ENCODE measurements at regions not wholly inside any gene's neighbourhood (a gene's known extent, or its start where the extent isn't known, plus 50 kb on each side); places are given as distances from the start of the nearest gene placed in this dataset.
"Not testable (repeated sequence)": the region's sequence is repeated elsewhere in the genome, so short reads cannot be mapped to it uniquely, and the experiment has no call there.

- Mint-ChIP-seq H3K4me3 (no peak overlapping the region), H3K27me3 (ENCODE audit: low read depth) (no peaks in the 10 kb centered on the region), H3K4me1 (ENCODE audit: low read depth) (no peaks in the 10 kb centered on the region), H3K36me3 (ENCODE audit: low read depth) (no peaks in the 10 kb centered on the region), H3K27ac (no peak overlapping the region), H3K9me3 (no peaks in the 10 kb centered on the region)
Observed at GRCh38 chr6:86782328-86782727, 155.0 kb upstream of the HTR1E start.

DNA sequence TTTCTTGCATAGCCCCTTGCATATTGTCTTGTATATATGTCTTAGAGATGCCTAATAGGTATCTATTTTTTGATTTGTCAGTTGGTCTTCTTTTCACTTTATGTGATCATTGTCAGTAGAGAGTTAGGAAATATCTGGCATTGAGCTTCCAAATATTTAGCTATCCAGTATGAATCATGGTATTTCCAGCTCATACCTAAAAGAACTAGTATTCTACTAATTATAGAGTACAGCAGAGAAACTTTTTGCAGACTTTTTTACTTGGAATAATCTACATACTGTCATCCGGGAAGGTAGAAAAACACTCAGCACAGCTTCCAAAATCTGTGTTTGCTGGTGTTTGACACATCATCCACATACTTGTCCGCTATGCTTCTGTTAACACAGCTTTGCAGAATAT, 156.4 kb upstream of the HTR1E start:
- Mint-ChIP-seq H3K4me1 (ENCODE audit: low read depth) (no peaks in the 10 kb centered on the region), H3K36me3 (ENCODE audit: low read depth) (no peaks in the 10 kb centered on the region), H3K4me3 (no peak overlapping the region), H3K27me3 (ENCODE audit: low read depth) (no peaks in the 10 kb centered on the region), H3K9me3 (no peaks in the 10 kb centered on the region), H3K27ac (no peak overlapping the region)

DNA sequence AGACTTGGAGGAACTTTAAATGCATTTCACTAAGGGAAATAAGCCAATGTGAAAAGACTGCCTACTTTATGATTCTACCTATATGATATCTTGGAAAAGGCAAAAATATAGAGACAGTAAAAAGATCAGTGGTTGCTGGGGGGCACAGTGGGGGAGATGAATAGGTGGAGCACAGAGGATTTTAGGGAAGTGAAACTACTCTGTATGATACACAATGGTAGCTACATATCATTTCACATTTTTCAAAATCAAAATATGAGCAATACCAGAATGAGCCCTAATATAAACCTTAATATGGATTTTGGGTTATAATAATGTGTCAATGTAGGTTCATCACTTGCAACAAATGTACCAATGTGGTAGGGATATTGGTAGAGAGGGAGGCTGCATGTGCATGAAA, 161.4 kb upstream of the HTR1E start:
- no peaks in the 10 kb centered on the region for H3K27me3 Mint-ChIP-seq (ENCODE audit: low read depth)
- no peaks in the 10 kb centered on the region for H3K36me3 Mint-ChIP-seq (ENCODE audit: low read depth)
- no peaks in the 10 kb centered on the region for H3K9me3 Mint-ChIP-seq
- H3K4me1 Mint-ChIP-seq (ENCODE audit: low read depth) = no peaks in the 10 kb centered on the region
- H3K4me3 Mint-ChIP-seq = no peak overlapping the region
- no peak overlapping the region for H3K27ac Mint-ChIP-seq

GRCh38 chr6:86765211-86765610, 172.1 kb upstream of the HTR1E start:
- H3K9me3 Mint-ChIP-seq = peaks cover 16% of the 10 kb centered on the region
- no peaks in the 10 kb centered on the region for H3K36me3 Mint-ChIP-seq (ENCODE audit: low read depth)
- H3K27ac Mint-ChIP-seq = no peak overlapping the region
- H3K4me3 Mint-ChIP-seq = no peak overlapping the region
- no peaks in the 10 kb centered on the region for H3K27me3 Mint-ChIP-seq (ENCODE audit: low read depth)
- H3K4me1 Mint-ChIP-seq (ENCODE audit: low read depth) = no peaks in the 10 kb centered on the region

DNA sequence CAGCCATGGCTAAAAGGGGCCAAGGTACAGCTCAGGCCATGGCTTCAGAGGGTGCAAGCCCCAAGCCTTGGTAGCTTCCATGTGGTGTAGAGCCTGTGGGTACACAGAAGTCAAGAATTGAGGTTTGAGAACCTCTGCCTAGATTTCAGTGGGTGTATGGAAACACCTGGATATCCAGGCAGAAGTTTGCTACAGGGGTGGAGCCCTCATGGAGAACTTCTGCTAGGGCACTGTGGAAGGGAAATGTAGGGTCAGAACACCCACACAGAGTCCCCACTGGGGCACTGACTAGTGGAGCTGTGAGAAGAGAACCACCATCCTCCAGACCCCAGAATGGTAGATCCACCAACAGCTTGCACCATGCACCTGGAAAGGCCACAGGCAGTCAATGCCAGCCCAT, 177.4 kb upstream of the HTR1E start:
- not testable (repeated sequence) for H3K27me3 Mint-ChIP-seq (ENCODE audit: low read depth); H3K4me3 Mint-ChIP-seq; H3K27ac Mint-ChIP-seq; H3K36me3 Mint-ChIP-seq (ENCODE audit: low read depth); H3K4me1 Mint-ChIP-seq (ENCODE audit: low read depth)
- peaks cover 27% of the 10 kb centered on the region for H3K9me3 Mint-ChIP-seq

- Mint-ChIP-seq H3K9me3 (peaks cover 20% of the 10 kb centered on the region), H3K4me1 (ENCODE audit: low read depth) (no peaks in the 10 kb centered on the region), H3K27me3 (ENCODE audit: low read depth) (no peaks in the 10 kb centered on the region), H3K4me3 (no peak overlapping the region), H3K36me3 (ENCODE audit: low read depth) (no peaks in the 10 kb centered on the region), H3K27ac (no peak overlapping the region)
Observed at GRCh38 chr6:86756640-86757229, 180.6 kb upstream of the HTR1E start.

- H3K27me3 Mint-ChIP-seq (ENCODE audit: low read depth) = no peaks in the 10 kb centered on the region
- H3K4me1 Mint-ChIP-seq (ENCODE audit: low read depth) = no peaks in the 10 kb centered on the region
Observed at GRCh38 chr6:86744048-86744447, 193.3 kb upstream of the HTR1E start.

DNA sequence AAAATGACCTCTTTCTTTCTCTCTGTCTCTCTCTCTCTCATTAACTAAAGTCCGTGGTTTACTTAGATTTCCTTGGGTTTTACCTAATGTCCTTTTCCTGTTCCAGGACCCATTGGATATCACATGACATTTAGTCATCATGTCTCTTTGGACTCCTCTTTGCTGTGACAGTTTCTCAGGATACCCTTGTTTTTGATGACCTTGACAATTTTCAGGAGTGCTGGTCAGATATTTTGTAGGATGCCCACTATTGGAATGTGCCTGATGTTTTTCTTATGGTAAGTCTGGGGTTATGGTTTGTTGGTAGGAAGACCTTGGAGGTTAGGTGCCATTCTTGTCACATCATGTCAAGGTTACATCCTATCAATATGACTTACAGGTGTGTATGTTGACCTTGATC, 199.2 kb upstream of the HTR1E start:
- no peak overlapping the region for H3K4me3 Mint-ChIP-seq
- H3K36me3 Mint-ChIP-seq (ENCODE audit: low read depth) = no peaks in the 10 kb centered on the region
- H3K27me3 Mint-ChIP-seq (ENCODE audit: low read depth) = no peaks in the 10 kb centered on the region
- H3K9me3 Mint-ChIP-seq = peaks cover 14% of the 10 kb centered on the region
- H3K4me1 Mint-ChIP-seq (ENCODE audit: low read depth) = no peaks in the 10 kb centered on the region
- no peak overlapping the region for H3K27ac Mint-ChIP-seq

More at GRCh38 chr6:86744048-86744447, 193.3 kb upstream of the HTR1E start:
- H3K9me3 Mint-ChIP-seq = peaks cover 4% of the 10 kb centered on the region
- H3K36me3 Mint-ChIP-seq (ENCODE audit: low read depth) = no peaks in the 10 kb centered on the region
- H3K27ac Mint-ChIP-seq = no peak overlapping the region
- no peak overlapping the region for H3K4me3 Mint-ChIP-seq

DNA sequence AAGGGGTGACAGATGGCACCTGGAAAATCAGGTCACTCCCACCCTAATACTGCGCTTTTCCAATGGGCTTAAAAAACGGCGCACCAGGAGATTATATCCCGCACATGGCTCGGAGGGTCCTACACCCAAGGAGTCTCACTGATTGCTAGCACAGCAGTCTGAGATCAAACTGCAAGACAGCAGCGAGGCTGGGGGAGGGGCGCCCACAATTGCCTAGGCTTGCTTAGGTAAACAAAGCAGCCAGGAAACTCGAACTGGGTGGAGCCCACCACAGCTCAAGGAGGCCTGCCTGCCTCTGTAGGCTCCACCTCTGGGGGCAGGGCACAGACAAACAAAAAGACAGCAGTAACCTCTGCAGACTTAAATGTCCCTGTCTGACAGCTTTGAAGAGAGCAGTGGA, 205.7 kb upstream of the HTR1E start:
- H3K4me1 Mint-ChIP-seq (ENCODE audit: low read depth); H3K27me3 Mint-ChIP-seq (ENCODE audit: low read depth); H3K36me3 Mint-ChIP-seq (ENCODE audit: low read depth); H3K4me3 Mint-ChIP-seq; H3K27ac Mint-ChIP-seq: not testable (repeated sequence)
- peaks cover 21% of the 10 kb centered on the region for H3K9me3 Mint-ChIP-seq

DNA sequence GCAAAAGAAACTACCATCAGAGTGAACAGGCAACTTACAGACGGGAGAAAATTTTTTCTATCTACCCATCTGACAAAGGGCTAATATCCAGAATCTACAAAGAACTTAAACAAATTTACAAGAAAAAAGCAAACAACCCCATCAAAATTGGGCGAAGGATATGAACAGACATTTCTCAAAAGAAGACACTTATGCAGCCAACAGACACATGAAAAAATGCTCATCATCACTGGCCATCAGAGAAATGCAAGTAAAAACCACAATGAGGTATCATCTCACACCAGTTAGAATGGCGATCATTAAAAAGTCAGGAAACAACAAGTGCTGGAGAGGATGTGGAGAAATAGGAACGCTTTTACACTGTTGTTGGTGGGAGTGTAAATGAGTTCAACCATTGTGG, 206.6 kb upstream of the HTR1E start:
- H3K27ac Mint-ChIP-seq; H3K36me3 Mint-ChIP-seq (ENCODE audit: low read depth); H3K4me1 Mint-ChIP-seq (ENCODE audit: low read depth); H3K27me3 Mint-ChIP-seq (ENCODE audit: low read depth); H3K4me3 Mint-ChIP-seq: not testable (repeated sequence)
- peaks cover 24% of the 10 kb centered on the region for H3K9me3 Mint-ChIP-seq

- Mint-ChIP-seq H3K9me3 (peaks cover 24% of the 10 kb centered on the region), H3K27me3 (ENCODE audit: low read depth) (no peaks in the 10 kb centered on the region), H3K4me1 (ENCODE audit: low read depth) (no peaks in the 10 kb centered on the region), H3K4me3 (no peak overlapping the region), H3K27ac (no peak overlapping the region), H3K36me3 (ENCODE audit: low read depth) (no peaks in the 10 kb centered on the region)
Observed at GRCh38 chr6:86730216-86730615, 207.1 kb upstream of the HTR1E start.

- H3K4me3 Mint-ChIP-seq = no peak overlapping the region
- H3K27me3 Mint-ChIP-seq (ENCODE audit: low read depth) = no peaks in the 10 kb centered on the region
- no peaks in the 10 kb centered on the region for H3K36me3 Mint-ChIP-seq (ENCODE audit: low read depth)
- no peaks in the 10 kb centered on the region for H3K4me1 Mint-ChIP-seq (ENCODE audit: low read depth)
- no peak overlapping the region for H3K27ac Mint-ChIP-seq
- peaks cover 22% of the 10 kb centered on the region for H3K9me3 Mint-ChIP-seq
Observed at GRCh38 chr6:86728976-86729375, 208.4 kb upstream of the HTR1E start.

- H3K9me3 Mint-ChIP-seq = peaks cover 7% of the 10 kb centered on the region
- H3K27ac Mint-ChIP-seq = no peak overlapping the region
- no peak overlapping the region for H3K4me3 Mint-ChIP-seq
- no peaks in the 10 kb centered on the region for H3K4me1 Mint-ChIP-seq (ENCODE audit: low read depth)
- H3K27me3 Mint-ChIP-seq (ENCODE audit: low read depth) = no peaks in the 10 kb centered on the region
- no peaks in the 10 kb centered on the region for H3K36me3 Mint-ChIP-seq (ENCODE audit: low read depth)
Observed at GRCh38 chr6:86724695-86725094, 212.6 kb upstream of the HTR1E start.

DNA sequence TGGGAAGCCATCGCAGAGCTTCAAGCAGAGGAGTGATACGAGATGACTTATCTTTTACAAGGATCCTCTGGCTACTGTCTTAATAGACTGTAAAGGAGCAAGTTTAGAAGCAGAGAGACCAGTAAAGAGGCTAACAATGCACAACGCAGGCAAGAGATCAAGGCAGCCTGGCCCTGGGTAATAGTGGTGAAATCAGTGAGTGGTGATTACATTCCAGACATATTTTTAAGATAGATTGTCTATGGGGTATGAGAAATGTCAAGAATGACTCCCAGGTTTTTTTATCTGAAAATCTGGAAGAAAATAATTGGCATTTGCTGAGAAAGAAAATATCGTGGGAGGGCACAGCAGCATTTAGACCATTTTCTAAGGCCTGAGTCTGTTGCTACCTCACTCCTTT, 213.6 kb upstream of the HTR1E start:
- Mint-ChIP-seq H3K4me3 (no peak overlapping the region), H3K36me3 (ENCODE audit: low read depth) (no peaks in the 10 kb centered on the region), H3K4me1 (ENCODE audit: low read depth) (no peaks in the 10 kb centered on the region), H3K27ac (no peak overlapping the region), H3K9me3 (peaks cover 7% of the 10 kb centered on the region), H3K27me3 (ENCODE audit: low read depth) (no peaks in the 10 kb centered on the region)

- H3K9me3 Mint-ChIP-seq = peaks cover 7% of the 10 kb centered on the region
- no peaks in the 10 kb centered on the region for H3K4me1 Mint-ChIP-seq (ENCODE audit: low read depth)
- no peaks in the 10 kb centered on the region for H3K36me3 Mint-ChIP-seq (ENCODE audit: low read depth)
- H3K27ac Mint-ChIP-seq = no peak overlapping the region
- no peaks in the 10 kb centered on the region for H3K27me3 Mint-ChIP-seq (ENCODE audit: low read depth)
- no peak overlapping the region for H3K4me3 Mint-ChIP-seq
Observed at GRCh38 chr6:86723151-86723550, 214.2 kb upstream of the HTR1E start.

DNA sequence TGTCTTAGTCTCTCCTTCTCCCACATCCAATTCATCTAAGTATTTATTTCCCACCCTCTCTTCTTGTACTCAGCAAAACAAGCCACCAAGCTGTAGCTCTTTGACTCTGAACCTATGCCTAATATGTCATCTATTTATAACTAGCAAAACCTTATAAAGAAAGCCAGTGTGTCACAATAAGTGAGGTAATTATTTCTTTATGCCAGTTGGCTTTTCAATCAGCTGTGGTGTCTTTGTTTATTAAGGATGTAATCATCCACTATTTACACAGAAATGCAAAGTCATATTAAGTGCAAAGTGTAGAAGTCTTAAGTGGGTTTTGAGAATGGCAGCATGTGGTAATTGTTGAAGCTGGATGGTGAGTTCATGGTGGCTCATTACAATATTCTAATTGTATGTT, 215.2 kb upstream of the HTR1E start:
- no peak overlapping the region for H3K27ac Mint-ChIP-seq
- no peak overlapping the region for H3K4me3 Mint-ChIP-seq
- H3K9me3 Mint-ChIP-seq = peaks cover 7% of the 10 kb centered on the region
- H3K4me1 Mint-ChIP-seq (ENCODE audit: low read depth) = no peaks in the 10 kb centered on the region
- H3K27me3 Mint-ChIP-seq (ENCODE audit: low read depth) = no peaks in the 10 kb centered on the region
- H3K36me3 Mint-ChIP-seq (ENCODE audit: low read depth) = no peaks in the 10 kb centered on the region

All from T-helper 1 cell treated with Interleukin-12 subunit alpha and Interleukin-12 subunit beta and Interleukin-4 antibody, amounts not matched to agents 30 μg/mL and 1 μg/mL, for 36 hours (primary cell).